Erythroblast (primary cell): ENCODE measurements at regions not wholly inside any gene's neighbourhood (a gene's known extent, or its start where the extent isn't known, plus 50 kb on each side); places are given as distances from the start of the nearest gene placed in this dataset.
"Not testable (repeated sequence)": the region's sequence is repeated elsewhere in the genome, so short reads cannot be mapped to it uniquely, and the experiment has no call there.

ENCODE experiments used
- DNase-seq, 2 experiments: peaks; one replicate each; lab custom pipeline; 2025; lab: John Stamatoyannopoulos, UW
- GATA1 ChIP-seq: IDR thresholded peaks from 2 replicates; pipeline ENCODE4 v1.6.1; 2011; ENCODE audit warnings: low read depth, mild to moderate bottlenecking, control low read depth, low read length, moderate library complexity
- POLR2A ChIP-seq: IDR thresholded peaks from 2 replicates; pipeline ENCODE4 v1.6.1; 2011; ENCODE audit warnings: mild to moderate bottlenecking, low read length

DNA sequence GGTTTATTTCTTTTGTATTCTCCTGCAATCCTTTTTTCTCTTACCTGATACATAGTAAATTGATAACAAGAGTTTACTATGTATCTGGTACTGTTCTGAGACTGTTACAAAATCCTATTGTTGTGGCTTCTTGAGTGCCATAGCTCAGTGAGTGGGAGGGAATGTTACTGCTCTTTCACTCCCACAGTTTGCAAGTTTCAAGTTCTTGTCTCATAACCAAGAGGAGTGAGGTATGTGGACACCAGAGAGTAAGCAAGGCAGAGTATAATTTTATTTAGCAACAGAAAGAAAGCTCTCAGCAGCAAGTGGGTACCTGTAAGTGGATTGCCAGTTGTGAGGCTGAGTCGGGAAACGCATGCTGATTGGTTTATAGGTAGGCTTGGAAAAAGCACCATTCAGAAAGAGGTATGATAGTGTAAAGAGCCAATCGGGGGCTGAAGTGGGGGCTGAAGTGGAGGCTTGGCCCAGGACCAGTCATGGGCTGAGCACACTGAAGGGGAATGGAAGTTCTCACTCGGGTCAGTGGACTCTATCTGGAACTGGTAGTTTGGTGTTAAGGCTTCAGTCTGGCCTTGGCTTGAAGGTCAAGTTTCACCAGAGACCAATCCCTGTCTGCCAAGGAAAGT lies 850.8 kb downstream of the TMTC2 start:
- TF ChIP-seq POLR2A (no peak), GATA1 (no peak)
- DNase-seq = no peak

GRCh38 chr12:83536496-83536895 lies 849.8 kb downstream of the TMTC2 start:
- TF ChIP-seq GATA1 (no peak), POLR2A (no peak)

GRCh38 chr12:83528571-83528970 lies 841.9 kb downstream of the TMTC2 start:
- no peak for DNase-seq
- no peak for TF ChIP-seq GATA1
- no peak for TF ChIP-seq POLR2A

More at GRCh38 chr12:83536496-83536895, 849.8 kb downstream of the TMTC2 start:
- DNase-seq = no peak

GRCh38 chr12:83527810-83528209 lies 841.1 kb downstream of the TMTC2 start:
- no peak for DNase-seq
- TF ChIP-seq GATA1 (no peak), POLR2A (no peak)

- no peak for DNase-seq
- no peak for TF ChIP-seq POLR2A
- no peak for TF ChIP-seq GATA1
Measured at GRCh38 chr12:83515306-83516026, 828.8 kb downstream of the TMTC2 start.

GRCh38 chr12:83514372-83514771 lies 827.7 kb downstream of the TMTC2 start:
- no peak for DNase-seq
- TF ChIP-seq GATA1 = no peak
- no peak for TF ChIP-seq POLR2A

DNA sequence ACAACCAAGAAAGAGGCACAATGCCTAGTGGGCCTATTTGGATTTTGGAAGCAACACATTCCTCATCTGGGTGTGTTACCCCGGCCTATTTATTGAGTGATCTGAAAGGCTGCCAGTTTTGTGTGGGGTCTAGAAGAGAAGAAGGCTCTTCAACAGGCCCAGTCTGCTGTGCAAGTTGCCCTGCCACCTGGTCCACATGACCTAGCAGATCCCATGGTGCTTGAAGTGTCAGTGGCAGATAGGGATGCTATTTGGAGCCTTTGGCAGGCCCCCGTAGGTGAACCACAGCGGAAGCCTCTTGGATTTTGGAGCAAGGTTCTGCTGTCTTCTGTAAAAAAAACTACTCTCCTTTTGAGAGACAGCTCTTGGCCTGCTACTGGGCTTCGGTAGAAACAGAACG lies 820.1 kb downstream of the TMTC2 start:
- TF ChIP-seq GATA1 = no peak
- no peak for TF ChIP-seq POLR2A
- DNase-seq = no peak

DNA sequence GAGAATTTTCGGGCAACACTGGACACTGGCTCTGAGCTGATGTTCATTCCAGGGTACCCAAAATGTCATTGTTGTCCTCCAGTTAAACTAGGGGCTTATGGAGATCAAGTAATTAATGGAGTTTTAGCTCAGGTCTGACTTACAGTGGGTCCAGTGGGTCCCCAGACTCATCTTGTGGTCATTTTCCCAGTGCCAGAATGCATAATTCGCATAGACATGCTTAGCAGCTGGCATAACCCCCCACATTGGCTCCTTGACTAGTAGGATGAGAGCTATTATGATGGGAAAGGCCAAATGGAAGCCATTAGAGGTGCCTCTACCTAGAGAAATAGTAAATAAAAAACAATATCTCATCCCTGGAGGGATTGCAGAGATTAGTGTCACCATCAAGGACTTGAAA lies 818.9 kb downstream of the TMTC2 start:
- DNase-seq = no peak
- TF ChIP-seq GATA1 = no peak
- no peak for TF ChIP-seq POLR2A

DNA sequence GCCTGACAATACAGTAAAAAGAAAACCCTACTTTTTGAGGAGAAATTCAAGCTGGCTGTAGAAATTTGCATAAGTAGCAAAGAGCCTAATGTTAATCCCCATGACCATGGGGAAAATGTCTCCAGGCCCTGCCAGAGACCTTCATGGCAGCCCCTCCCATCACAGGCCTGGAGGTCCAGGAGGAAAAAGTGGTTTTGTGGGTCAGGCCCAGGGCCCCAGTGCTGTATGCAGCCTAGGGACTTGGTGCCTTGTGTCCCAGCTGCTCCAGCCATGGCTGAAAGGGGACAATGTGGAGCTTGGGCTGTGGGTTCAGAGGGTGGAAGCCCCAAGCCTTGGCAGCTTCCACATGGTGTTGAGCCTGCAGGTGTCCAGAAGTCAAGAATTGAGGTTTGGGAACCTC lies 813.2 kb downstream of the TMTC2 start:
- DNase-seq = not testable (repeated sequence)

GRCh38 chr12:83477696-83478095 lies 791.0 kb downstream of the TMTC2 start:
- no peak for DNase-seq
- no peak for TF ChIP-seq GATA1
- TF ChIP-seq POLR2A = no peak

DNA sequence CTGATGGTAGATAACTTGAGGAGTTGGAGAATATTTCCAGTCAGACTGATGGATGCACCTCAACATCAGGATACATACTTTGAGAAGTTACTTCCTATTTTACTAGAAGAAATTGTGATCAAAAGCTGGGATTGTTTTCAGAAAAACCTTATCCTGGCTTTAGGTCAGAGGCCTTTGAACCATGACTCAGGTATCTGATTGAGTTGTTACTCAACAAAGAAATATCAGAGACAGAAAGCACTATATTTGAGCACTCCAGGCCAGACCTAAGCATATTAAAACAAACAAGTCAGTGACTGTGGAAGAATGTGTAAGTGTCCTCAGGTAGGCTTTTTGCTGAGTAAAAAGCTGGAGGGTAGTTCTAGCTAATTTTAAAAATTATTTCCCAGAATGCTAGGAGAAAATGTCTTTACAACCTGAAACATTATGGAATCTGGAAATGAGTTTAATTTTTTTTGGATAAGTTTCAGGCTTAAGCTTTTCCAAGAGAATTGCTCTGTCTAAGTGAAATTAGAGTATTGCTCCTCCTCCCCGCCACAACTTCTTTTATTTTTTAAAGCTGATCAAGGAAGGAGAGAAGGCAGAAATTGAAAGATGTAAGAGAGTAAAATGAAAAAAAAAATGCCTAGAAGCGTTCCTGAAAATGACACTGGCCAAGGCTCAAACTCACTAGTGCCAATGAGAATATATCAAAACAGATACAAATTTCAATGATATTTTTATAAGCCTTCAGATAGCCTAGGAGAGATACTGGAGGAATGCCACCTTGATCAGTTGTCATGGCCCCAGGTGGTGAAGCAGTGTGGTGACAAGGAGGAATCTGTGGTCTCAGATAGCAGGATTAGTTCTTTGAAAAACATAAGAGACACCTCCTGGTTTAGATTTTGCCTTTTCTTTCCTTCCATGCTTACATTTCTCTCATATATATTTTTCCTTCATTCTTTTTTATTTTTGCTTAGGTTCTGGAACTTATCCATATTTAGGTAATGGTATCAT lies 790.3 kb downstream of the TMTC2 start:
- no peak for DNase-seq
- TF ChIP-seq POLR2A (no peak), GATA1 (no peak)

DNA sequence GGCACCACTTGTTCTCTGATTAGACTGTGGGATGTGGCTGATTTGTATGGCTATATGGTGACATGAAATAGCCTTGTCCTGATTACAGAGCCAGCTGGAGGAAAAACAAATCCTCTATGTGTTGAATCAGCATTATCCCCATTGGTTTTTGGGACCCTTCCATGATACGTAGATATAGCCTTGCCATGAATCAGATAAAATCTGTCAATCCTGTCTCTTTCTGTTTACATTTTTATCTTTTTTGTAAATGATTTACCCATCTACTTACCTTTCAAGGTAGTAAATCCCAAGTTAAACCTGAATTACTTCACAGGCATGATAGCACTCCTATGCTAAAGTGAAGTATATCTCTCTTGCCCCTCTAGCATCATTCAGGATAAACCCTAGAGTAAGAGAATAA lies 789.3 kb downstream of the TMTC2 start:
- DNase-seq = no peak
- TF ChIP-seq GATA1 (no peak), POLR2A (no peak)

GRCh38 chr12:83474369-83474768 lies 787.7 kb downstream of the TMTC2 start:
- TF ChIP-seq GATA1 (no peak), POLR2A (no peak)

GRCh38 chr12:83473408-83474095 lies 786.8 kb downstream of the TMTC2 start:
- no peak for DNase-seq
- no peak for TF ChIP-seq GATA1
- TF ChIP-seq POLR2A = no peak

More at GRCh38 chr12:83474369-83474768, 787.7 kb downstream of the TMTC2 start:
- DNase-seq = no peak
